GM19240 (cell line): ENCODE measurements at regions not wholly inside any gene's neighbourhood (a gene's known extent, or its start where the extent isn't known, plus 50 kb on each side); places are given as distances from the start of the nearest gene placed in this dataset.

Experiments used
- DNase-seq: peaks from one replicate; pipeline ENCODE4 v3.0.0; 2011; ENCODE audit warnings: low spot score; ENCODE audit not compliant: insufficient read length

- DNase-seq = no peak
These were observed 71.1 kb upstream of the BLCAP start for GRCh38 chr20:37598575-37599342.

- DNase-seq = no peak
These were observed 70.4 kb upstream of the BLCAP start for GRCh38 chr20:37598100-37598543.

GRCh38 chr20:37596890-37597536 lies 69.3 kb upstream of the BLCAP start:
- DNase-seq = no peak

GRCh38 chr20:37596168-37596567 lies 68.5 kb upstream of the BLCAP start:
- DNase-seq = no peak

- no peak for DNase-seq
These were observed 66.0 kb upstream of the BLCAP start for GRCh38 chr20:37593710-37594109.

GRCh38 chr20:37590938-37591490 lies 63.3 kb upstream of the BLCAP start:
- DNase-seq = no peak

GRCh38 chr20:37586078-37586477 lies 58.4 kb upstream of the BLCAP start:
- DNase-seq = no peak

GRCh38 chr20:37584238-37584807 lies 56.6 kb upstream of the BLCAP start:
- no peak for DNase-seq

GRCh38 chr20:37581246-37581645 lies 53.6 kb upstream of the BLCAP start:
- no peak for DNase-seq

- no peak for DNase-seq
These were observed 52.4 kb upstream of the BLCAP start for GRCh38 chr20:37580069-37580468.

GRCh38 chr20:37579106-37579505 lies 51.4 kb upstream of the BLCAP start:
- no peak for DNase-seq

GRCh38 chr20:37577981-37578380 lies 50.3 kb upstream of the BLCAP start:
- DNase-seq = no peak
